ENCODE measurements at regions not wholly inside any gene's neighbourhood (a gene's known extent, or its start where the extent isn't known, plus 50 kb on each side); places are given as distances from the start of the nearest gene placed in this dataset.
A peak's percentile ranks its signal among the peaks of the same experiment; 100 is the strongest.

GRCh38 chr5:61654876-61655275 lies 322.8 kb downstream of the ZSWIM6 start:
- no peak for DNase-seq

GRCh38 chr5:61657010-61657409 lies 325.0 kb downstream of the ZSWIM6 start:
- DNase-seq: no peak

GRCh38 chr5:61657686-61658085 lies 325.6 kb downstream of the ZSWIM6 start:
- no peak for DNase-seq

GRCh38 chr5:61658592-61659008 lies 326.5 kb downstream of the ZSWIM6 start:
- peak; percentile 69 for DNase-seq

GRCh38 chr5:61659221-61659696 lies 327.2 kb downstream of the ZSWIM6 start:
- no peak for DNase-seq

GRCh38 chr5:61662670-61663069 lies 330.6 kb downstream of the ZSWIM6 start:
- no peak for DNase-seq

- no peak for DNase-seq
Observed at GRCh38 chr5:61666064-61666621, 334.1 kb downstream of the ZSWIM6 start.

GRCh38 chr5:61667525-61668218 lies 335.6 kb downstream of the ZSWIM6 start:
- no peak for DNase-seq

GRCh38 chr5:61669531-61669930 lies 337.5 kb downstream of the ZSWIM6 start:
- DNase-seq: no peak

- no peak for DNase-seq
Observed at GRCh38 chr5:61670941-61671340, 338.9 kb downstream of the ZSWIM6 start.

- DNase-seq: peak; percentile 78
Observed at GRCh38 chr5:61673007-61673735, 341.1 kb downstream of the ZSWIM6 start.

- DNase-seq: no peak
Observed at GRCh38 chr5:61674378-61674777, 342.3 kb downstream of the ZSWIM6 start.

- no peak for DNase-seq
Observed at GRCh38 chr5:61675015-61675692, 343.1 kb downstream of the ZSWIM6 start.

- DNase-seq: no peak
Observed at GRCh38 chr5:61677220-61677619, 345.2 kb downstream of the ZSWIM6 start.

- no peak for DNase-seq
Observed at GRCh38 chr5:61678966-61679365, 346.9 kb downstream of the ZSWIM6 start.

- no peak for DNase-seq
Observed at GRCh38 chr5:61679562-61679961, 347.5 kb downstream of the ZSWIM6 start.

GRCh38 chr5:61680247-61680646 lies 348.2 kb downstream of the ZSWIM6 start:
- DNase-seq: no peak

- DNase-seq: no peak
Observed at GRCh38 chr5:61683148-61683547, 351.1 kb downstream of the ZSWIM6 start.

- DNase-seq: no peak
Observed at GRCh38 chr5:61683926-61684325, 351.9 kb downstream of the ZSWIM6 start.

- no peak for DNase-seq
Observed at GRCh38 chr5:61686491-61687257, 354.6 kb downstream of the ZSWIM6 start.

GRCh38 chr5:61687371-61687770 lies 355.3 kb downstream of the ZSWIM6 start:
- DNase-seq: peak; percentile 51

GRCh38 chr5:61689153-61689846 lies 357.2 kb downstream of the ZSWIM6 start:
- no peak for DNase-seq

Data from NCI-H226 (cell line).